Suprapubic skin (tissue), 4 donors: ENCODE measurements at regions not wholly inside any gene's neighbourhood (a gene's known extent, or its start where the extent isn't known, plus 50 kb on each side); places are given as distances from the start of the nearest gene placed in this dataset.

ENCODE experiments used
- CTCF ChIP-seq, 2 donors: fragments of 200-600 bp in 1 of 2; fragments of 450-650 bp in 1 of 2; sonication (generic) in 1 of 2; IDR thresholded peaks; one replicate each; pipeline ENCODE4 v1.5.1; 2016 to 2019; ENCODE audit warnings: antibody characterized with exemption in 2 of 2, mild to moderate bottlenecking in 1 of 2, moderate library complexity in 1 of 2
- EP300 ChIP-seq: sonication (generic); formaldehyde crosslinking; IDR thresholded peaks from one replicate; pipeline ENCODE4 v1.6.1; 2017; ENCODE audit warnings: antibody characterized with exemption
- POLR2A ChIP-seq, 2 donors: fragments of 450-650 bp; IDR thresholded peaks; one replicate each; pipeline ENCODE4 v1.6.1; 2017; ENCODE audit warnings: antibody characterized with exemption in 2 of 2, mild to moderate bottlenecking in 2 of 2, moderate library complexity in 2 of 2
- POLR2AphosphoS5 ChIP-seq, 3 donors: sonication (generic); formaldehyde crosslinking; IDR thresholded peaks; one replicate each; pipeline ENCODE4 v1.6.1; 2017; ENCODE audit warnings: antibody characterized with exemption in 3 of 3

- no peak for TF ChIP-seq CTCF (IDR thresholded peaks at IDR 0.05)
- no peak for TF ChIP-seq POLR2AphosphoS5 (IDR thresholded peaks at IDR 0.05)
- TF ChIP-seq POLR2A (IDR thresholded peaks at IDR 0.05): no peak
- no peak for TF ChIP-seq EP300
These were observed 295.5 kb downstream of the LRATD1 start for GRCh38 chr2:14928056-14928455.
